Esophagus (tissue), 2 donors: ENCODE measurements at regions not wholly inside any gene's neighbourhood (a gene's known extent, or its start where the extent isn't known, plus 50 kb on each side); places are given as distances from the start of the nearest gene placed in this dataset.
"Not testable (repeated sequence)": the region's sequence is repeated elsewhere in the genome, so short reads cannot be mapped to it uniquely, and the experiment has no call there.

Experiments used
- H3K27ac ChIP-seq, 2 donors: one replicate each; pipeline ENCODE4 v1.5.1; 2013; ENCODE audit warnings: low read depth in 2 of 2, mild to moderate bottlenecking in 2 of 2, inconsistent platforms in 1 of 2, low read length in 1 of 2, moderate library complexity in 1 of 2
- H3K27me3 ChIP-seq, 2 donors: one replicate each; pipeline ENCODE4 v1.6.1; 2013; ENCODE audit warnings: low read length in 2 of 2, control low read depth in 1 of 2, mild to moderate bottlenecking in 1 of 2; ENCODE audit not compliant: insufficient read depth in 2 of 2, control insufficient read depth in 1 of 2
- H3K36me3 ChIP-seq, 2 donors: one replicate each; pipeline ENCODE4 v1.6.1; 2013; ENCODE audit warnings: low read length in 1 of 2; ENCODE audit not compliant: control insufficient read depth in 2 of 2, insufficient read depth in 2 of 2
- H3K4me1 ChIP-seq, 2 donors: one replicate each; pipeline ENCODE4 v1.6.1; 2013; ENCODE audit warnings: low read length in 1 of 2; ENCODE audit not compliant: control insufficient read depth in 2 of 2, insufficient read depth in 2 of 2
- H3K4me3 ChIP-seq, 2 donors: one replicate each; pipeline ENCODE4 v1.5.1; 2013; ENCODE audit warnings: low read length in 2 of 2, mild to moderate bottlenecking in 2 of 2, low read depth in 1 of 2, moderate library complexity in 1 of 2
- H3K9me3 ChIP-seq, 2 donors: one replicate each; pipeline ENCODE4 v1.6.1; 2013; ENCODE audit warnings: mild to moderate bottlenecking in 2 of 2, low read depth in 1 of 2, low read length in 1 of 2, moderate library complexity in 1 of 2; ENCODE audit not compliant: control insufficient read depth in 2 of 2, insufficient read depth in 1 of 2
- WGBS, 2 donors: extraction: QIAGEN DNeasy Blood & Tissue Kit; methylation state at CpG; one replicate each; pipeline ENCODE4 v1.1.7; 2013; 5-methylcytosine and 5-hydroxymethylcytosine counted together
- donor health status: healthy with polysubstance abuse.
- donor health status: Bipolar disorder and iron deficiency.

DNA sequence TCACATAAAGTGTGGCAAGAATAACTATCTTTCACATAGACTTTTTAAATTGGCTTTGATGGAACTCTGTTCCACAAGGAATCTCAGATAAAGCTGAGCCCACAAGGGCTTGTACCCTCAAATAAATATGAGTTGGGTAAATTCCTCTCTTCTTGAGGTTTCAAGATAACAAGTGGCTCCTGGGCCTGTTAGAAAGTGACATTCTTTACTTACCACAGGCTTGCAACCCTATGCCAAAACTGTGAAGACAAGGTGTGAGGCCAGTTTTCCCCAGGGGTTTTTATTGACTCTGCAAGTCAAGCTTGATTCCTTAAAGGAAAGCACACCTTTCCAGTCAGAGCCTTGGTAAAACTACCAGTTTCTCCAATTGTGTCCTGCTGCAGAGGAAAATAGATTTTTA lies 664.8 kb upstream of the GJE1 start:
- Histone ChIP-seq H3K27me3 (no peaks in the 10 kb centered on the region), H3K27ac (no peak overlapping the region), H3K9me3 (no peaks in the 10 kb centered on the region), H3K36me3 (no peaks in the 10 kb centered on the region), H3K4me3 (no peak overlapping the region), H3K4me1 (no peaks in the 10 kb centered on the region)

DNA sequence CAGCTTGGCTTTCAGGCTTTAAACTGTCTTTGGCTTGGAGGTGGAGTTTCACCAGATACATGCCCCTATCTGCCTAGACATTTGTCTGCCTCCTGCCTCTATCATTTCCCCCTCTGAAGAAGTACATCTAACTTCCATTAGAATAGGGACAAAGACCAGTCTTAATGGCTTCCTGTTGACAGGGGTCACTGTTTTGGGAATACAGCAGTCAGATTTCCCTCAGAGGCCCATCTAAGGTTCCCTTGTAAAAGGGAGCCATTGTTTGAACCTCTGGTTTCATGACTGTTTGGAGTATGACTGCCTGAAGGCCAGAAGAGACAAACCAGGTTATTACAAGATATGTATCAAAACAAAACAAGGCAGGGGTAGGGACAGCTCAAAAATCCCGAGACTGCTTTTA lies 665.7 kb upstream of the GJE1 start:
- H3K36me3 ChIP-seq = no peaks in the 10 kb centered on the region
- H3K9me3 ChIP-seq = no peaks in the 10 kb centered on the region
- no peaks in the 10 kb centered on the region for H3K27me3 ChIP-seq
- 73 to 83% methylated on average over 1 of the region's 1 CpG for WGBS, 2 donors
- no peaks in the 10 kb centered on the region for H3K4me1 ChIP-seq
- no peak overlapping the region for H3K27ac ChIP-seq
- no peak overlapping the region for H3K4me3 ChIP-seq

DNA sequence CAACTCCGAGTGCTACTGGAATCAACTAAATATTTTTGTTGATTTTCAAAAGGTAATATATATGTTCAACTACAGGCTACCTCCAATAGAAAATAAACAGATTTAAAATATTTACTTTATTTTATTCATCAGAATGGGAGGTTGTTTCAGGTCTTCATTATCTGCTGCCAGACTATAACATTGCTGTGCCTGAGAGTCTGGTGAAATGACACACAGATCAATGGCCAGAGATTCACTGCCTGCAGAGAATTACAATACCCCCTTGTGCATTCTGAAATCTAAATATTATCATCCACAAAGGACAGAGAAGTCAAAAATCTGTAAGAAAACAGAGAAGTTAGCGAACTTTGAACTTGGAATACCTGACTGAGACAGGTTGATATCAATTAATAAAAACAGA lies 667.8 kb upstream of the GJE1 start:
- no peaks in the 10 kb centered on the region for H3K9me3 ChIP-seq
- 88 to 89% methylated on average over 2 of the region's 2 CpGs for WGBS, 2 donors
- H3K4me3 ChIP-seq = no peak overlapping the region
- no peaks in the 10 kb centered on the region for H3K36me3 ChIP-seq
- H3K27ac ChIP-seq = no peak overlapping the region
- no peaks in the 10 kb centered on the region for H3K27me3 ChIP-seq
- H3K4me1 ChIP-seq = no peaks in the 10 kb centered on the region

DNA sequence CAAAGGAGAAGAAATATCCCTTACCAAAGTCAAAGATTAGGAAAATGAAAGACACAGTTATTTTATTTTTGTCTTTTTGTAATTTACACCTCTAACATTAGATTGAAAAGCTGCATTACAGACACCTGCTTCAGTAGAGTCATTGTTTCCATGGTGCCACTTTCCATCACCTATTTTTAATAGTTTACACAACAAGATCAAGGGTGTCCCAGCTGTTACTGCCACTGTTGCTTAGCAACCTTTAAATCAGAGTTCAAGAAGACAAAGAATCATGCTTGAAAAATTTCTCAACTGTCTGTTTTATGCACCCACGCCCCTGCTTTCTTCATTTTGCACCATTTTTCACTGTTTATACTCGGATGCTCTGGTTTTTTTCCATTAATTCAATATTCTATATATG lies 668.2 kb upstream of the GJE1 start:
- H3K9me3 ChIP-seq = no peaks in the 10 kb centered on the region
- no peaks in the 10 kb centered on the region for H3K4me1 ChIP-seq
- H3K27me3 ChIP-seq = no peaks in the 10 kb centered on the region
- WGBS, 2 donors = 25 to 48% methylated on average over 2 of the region's 2 CpGs
- H3K36me3 ChIP-seq = no peaks in the 10 kb centered on the region
- H3K4me3 ChIP-seq = no peak overlapping the region
- H3K27ac ChIP-seq = no peak overlapping the region

DNA sequence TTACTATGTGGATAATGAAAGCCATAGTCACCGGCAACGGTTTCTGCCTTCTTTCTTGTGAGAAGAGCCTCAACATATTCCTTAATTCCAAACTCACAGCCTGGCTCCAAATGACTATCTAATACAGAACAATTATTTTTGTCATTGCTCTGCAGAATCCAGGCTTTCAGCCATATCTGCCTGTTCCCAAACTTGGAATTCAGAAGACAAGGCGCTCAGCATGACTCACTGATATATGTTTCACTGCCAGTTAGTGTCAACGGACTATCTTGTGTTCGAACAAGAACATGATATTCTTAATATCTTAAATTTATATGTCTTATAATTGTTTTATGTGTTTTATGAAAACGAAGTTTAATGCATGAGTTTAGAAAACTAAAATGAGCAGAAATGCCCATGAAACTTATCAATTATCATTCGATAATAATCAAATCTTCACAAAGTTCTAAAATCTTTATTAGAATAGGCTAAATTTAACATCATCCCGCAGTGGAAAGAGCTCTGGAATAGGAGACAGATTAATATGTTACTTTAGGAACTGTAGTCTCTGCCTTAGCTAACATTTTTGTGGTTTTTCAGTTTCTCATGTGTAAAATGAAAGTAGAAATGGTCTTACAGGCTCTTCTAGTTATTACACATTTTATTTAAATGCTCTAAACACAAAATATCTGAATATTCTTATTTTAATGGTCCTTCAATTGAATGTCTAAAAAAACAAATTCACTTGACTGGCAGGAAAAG lies 669.3 kb upstream of the GJE1 start:
- Histone ChIP-seq H3K27me3 (no peaks in the 10 kb centered on the region), H3K36me3 (no peaks in the 10 kb centered on the region), H3K4me1 (no peaks in the 10 kb centered on the region), H3K27ac (no peak overlapping the region), H3K9me3 (no peaks in the 10 kb centered on the region), H3K4me3 (no peak overlapping the region)
- 64 to 82% methylated on average over 8 of the region's 8 CpGs for WGBS, 2 donors

DNA sequence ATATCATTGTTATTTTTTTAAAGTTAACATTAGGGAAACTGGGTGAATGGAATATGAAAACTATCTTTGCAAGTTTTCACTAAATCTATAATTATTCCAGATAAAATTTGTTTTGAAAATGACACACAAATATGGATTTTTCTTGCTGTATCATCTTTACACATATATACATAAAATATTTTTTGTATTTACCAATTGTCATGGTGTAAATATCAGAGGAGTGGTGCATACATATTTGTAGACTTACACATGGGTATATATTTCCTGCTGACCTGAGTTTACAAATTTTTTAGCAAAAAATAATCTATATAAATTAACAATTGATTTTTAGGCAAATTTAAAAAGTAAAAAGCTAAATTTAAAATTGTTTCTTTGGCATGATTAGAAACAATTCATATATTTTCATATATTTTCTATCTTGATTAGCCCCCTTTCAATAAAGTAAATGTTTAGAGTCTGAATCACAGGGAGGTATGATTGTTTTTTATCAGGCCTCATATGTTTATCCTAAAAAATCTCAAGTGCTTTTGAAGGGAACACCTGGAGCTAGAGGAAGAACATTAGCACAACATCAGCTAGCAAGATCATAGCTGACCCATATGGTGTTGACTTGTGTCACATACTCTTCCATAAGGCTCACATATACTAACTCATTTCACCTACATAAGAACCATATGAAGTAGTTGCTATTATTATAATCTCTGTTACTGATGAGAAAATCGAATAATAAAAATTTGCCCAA lies 671.8 kb upstream of the GJE1 start:
- no peak overlapping the region for H3K27ac ChIP-seq
- H3K36me3 ChIP-seq = no peaks in the 10 kb centered on the region
- no peaks in the 10 kb centered on the region for H3K27me3 ChIP-seq
- 92 to 93% methylated on average over 1 of the region's 1 CpG for WGBS, 2 donors
- H3K4me1 ChIP-seq = no peaks in the 10 kb centered on the region
- H3K4me3 ChIP-seq = no peak overlapping the region
- no peaks in the 10 kb centered on the region for H3K9me3 ChIP-seq

DNA sequence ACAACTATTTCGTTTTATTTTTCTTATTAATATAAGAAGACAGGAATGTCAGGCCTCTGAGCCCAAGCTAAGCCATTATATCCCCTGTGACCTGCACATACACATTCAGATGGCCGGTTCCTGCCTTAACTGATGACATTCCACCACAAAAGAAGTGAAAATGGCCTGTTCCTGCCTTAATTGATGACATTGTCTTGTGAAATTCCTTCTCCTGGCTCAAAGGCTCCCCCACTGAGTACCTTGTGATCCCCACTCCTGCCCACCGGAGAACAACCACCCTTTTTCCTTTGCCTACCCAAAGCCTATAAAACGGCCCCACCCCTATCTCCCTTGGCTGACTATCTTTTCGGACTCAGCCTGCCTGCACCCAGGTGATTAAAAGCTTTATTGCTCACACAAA lies 672.5 kb upstream of the GJE1 start:
- H3K36me3 ChIP-seq, H3K4me1 ChIP-seq, H3K9me3 ChIP-seq, H3K27me3 ChIP-seq, H3K4me3 ChIP-seq, H3K27ac ChIP-seq: not testable (repeated sequence)
- 73 to 77% methylated on average over 5 of the region's 5 CpGs for WGBS, 2 donors

DNA sequence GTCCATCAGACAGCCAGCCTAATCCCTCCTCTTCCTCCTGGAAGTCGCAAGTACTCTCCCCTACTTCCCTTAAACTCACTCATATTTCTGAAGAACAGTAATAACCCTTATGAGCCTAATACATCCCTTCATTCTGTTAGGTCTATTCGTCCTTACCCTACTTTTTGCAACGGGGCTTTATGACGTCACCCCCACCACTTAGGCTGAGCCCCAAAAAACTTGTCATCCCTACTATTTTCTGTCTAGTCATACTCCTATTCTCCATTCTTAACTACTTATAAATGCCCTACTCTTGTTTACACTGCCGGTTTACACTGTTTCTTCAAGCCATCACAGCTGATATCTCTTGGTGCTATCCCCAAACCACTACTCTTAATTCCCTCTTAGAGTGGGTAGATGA lies 674.7 kb upstream of the GJE1 start:
- WGBS, 2 donors = 92 to 95% methylated on average over 5 of the region's 5 CpGs
- H3K27ac ChIP-seq, H3K4me1 ChIP-seq, H3K36me3 ChIP-seq, H3K27me3 ChIP-seq, H3K4me3 ChIP-seq, H3K9me3 ChIP-seq: not testable (repeated sequence)

DNA sequence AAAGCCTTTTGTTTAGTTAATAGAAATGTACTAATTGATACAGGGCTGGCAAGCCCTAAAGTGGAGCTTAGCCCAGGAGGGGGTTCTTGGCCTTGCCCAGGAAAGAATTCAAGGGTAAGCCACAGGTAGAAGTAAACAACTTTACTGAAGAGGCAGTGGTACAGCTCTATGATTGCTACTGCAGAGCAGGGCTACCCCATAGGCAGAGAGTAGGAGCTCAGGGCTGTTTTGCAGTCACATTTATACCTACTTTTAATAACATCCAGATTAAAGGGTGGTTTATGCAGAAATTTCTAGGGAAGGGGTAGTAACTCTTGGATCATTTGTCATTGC lies 680.4 kb upstream of the GJE1 start:
- Histone ChIP-seq H3K4me1 (no peaks in the 10 kb centered on the region), H3K27me3 (no peaks in the 10 kb centered on the region), H3K4me3 (no peak overlapping the region), H3K36me3 (no peaks in the 10 kb centered on the region), H3K27ac (no peak overlapping the region), H3K9me3 (no peaks in the 10 kb centered on the region)
